Suppressor macrophage treated with lipopolysaccharide for 4 hours (primary cell): ENCODE measurements at regions not wholly inside any gene's neighbourhood (a gene's known extent, or its start where the extent isn't known, plus 50 kb on each side); places are given as distances from the start of the nearest gene placed in this dataset.
A peak's percentile ranks its signal among the peaks of the same experiment; 100 is the strongest.

ENCODE experiments used
- DNase-seq: peaks from one replicate; pipeline ENCODE4 v3.0.0-alpha.2; 2020

- DNase-seq: no peak
These were observed 684.3 kb upstream of the SORCS1 start for GRCh38 chr10:107848726-107849360.

- no peak for DNase-seq
These were observed 683.1 kb upstream of the SORCS1 start for GRCh38 chr10:107847620-107848019.

GRCh38 chr10:107834706-107835105, 670.2 kb upstream of the SORCS1 start:
- DNase-seq: no peak

DNA sequence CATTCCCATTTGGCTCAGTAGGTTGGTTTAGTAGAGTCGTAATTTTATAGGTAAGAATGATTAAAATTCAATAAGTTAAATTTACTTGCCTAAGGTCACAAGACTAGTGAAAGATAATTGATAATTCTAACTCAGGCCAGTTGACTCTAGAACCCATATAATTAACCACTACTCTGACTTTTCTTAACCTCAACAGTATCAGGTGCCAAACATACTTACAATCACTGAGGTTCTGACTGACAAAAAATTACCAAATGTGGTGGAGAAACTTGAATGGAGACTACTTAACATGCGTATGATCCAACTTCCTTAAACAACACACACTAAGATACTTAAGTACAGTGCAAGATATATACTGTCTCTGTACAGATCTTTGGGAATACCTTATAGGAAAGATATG, 667.3 kb upstream of the SORCS1 start:
- no peak for DNase-seq

DNA sequence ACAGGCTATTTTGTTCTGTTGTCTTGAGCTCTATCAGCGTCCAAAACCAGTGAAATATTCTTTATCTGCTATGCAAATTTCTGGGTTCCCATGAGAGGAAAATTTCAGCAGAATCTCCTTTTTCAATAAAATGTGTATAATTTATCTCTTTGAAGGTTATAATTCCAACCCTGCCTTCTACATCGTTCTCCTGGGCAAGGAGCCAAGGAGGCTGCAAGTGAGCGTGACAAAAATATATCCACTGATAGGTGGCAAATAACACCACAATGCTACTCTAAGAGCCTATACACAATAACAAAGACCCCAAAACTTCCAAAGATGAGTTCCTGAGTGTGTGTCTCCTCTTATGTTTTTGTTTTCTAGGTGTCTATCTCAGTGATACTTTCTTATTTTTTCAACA, 664.7 kb upstream of the SORCS1 start:
- no peak for DNase-seq

DNA sequence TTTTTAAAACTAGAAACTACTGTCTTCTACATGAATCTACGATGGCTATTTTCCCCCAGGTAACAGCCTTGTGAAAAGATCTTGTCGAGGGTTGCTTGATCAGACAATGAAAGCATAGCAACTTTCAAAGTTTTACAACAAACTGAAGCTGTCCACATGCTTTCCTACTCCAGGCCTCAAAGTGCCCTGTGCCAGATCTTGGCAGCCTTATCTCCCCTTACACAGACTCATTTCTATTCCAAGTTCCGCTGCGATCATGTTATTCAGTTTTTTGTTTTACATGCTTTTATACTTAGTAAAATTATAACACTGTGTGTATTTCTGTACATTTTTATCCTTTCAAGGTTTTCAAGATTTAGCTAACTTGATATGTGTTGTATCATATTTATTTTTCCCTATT, 661.7 kb upstream of the SORCS1 start:
- DNase-seq: no peak

DNA sequence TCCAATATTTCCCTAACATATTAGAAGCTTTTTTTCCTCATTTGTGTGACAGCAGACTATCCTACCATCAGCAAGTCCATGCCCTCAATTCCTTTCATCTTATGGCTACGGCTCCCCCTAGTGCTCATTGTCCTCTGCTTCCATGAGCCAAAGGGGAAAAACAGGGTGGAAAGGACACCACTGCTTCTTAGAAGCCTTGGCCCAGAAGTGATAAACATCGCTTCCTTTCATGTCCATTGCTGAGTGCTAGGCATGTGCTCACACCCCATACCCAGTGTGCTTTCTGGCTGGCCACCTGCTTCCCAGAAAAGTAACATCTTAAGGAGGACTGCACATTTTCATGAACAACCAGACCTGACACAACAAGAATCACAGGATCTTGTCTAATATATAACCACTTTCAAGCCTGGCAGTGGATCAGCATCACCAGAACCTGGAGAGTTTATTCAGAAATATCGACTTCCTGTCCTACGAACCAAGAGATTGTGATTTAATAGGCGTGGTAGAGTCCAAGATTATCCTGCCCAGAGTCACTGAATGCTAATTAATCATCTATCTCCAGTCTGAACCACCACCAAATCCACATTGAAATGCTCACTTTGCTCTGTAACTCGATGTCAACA, 650.5 kb upstream of the SORCS1 start:
- peak; percentile 71 for DNase-seq

DNA sequence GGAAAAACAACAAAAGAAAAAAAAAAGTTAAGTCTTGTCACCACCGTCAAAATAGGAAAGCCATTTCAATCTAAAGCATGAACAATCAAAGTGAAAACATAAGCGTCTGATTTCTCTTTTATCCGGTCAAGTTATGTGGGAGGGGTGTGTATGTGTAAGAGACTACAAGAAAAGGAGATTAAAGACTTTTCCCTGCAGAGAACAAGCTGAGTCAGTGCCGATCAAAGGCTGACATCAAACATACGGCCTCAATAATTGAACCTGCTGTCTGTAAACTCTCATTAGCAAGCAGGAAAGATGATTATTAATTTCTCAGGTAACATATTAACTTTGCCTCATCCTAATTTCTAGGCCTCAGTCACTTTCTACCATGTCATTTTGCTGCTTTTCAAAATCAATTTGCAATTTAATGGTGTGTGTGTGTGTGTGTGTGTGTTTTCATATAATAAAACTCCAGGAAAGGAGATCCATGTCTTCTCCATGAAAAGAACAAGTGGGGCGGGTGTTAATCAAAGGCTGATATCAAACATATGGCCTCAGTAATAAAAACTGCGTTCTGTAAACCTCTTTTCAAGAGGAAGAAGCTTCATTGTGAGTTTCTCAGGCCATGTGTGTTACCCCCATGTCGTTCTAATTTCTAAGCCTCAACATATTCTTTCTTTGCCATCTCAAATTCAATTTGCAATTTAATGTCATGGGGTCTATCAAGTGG, 649.1 kb upstream of the SORCS1 start:
- DNase-seq: no peak

GRCh38 chr10:107809889-107810288, 645.4 kb upstream of the SORCS1 start:
- DNase-seq: no peak

- no peak for DNase-seq
These were observed 643.3 kb upstream of the SORCS1 start for GRCh38 chr10:107807836-107808235.

DNA sequence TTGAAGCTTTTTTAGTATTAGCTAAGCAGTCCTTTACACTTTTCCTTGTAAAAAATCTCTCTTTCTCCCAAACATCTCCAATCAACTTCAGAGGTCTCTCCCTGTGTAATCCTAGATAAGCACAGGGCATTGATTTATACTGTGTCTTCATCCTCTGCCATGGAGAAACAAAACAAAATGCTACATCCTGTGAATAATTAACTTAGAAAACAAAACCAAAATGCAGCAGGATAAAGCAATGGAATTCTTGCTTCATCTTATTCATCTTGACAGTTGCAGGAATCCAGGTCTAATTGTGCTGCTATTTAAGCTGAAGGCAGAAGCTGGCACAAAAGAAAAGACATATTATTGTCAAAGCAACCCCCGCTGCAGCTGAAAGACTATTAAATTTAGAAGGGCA, 641.5 kb upstream of the SORCS1 start:
- no peak for DNase-seq

GRCh38 chr10:107803546-107803945, 639.0 kb upstream of the SORCS1 start:
- no peak for DNase-seq

GRCh38 chr10:107800061-107800460, 635.6 kb upstream of the SORCS1 start:
- DNase-seq: no peak

- no peak for DNase-seq
These were observed 625.8 kb upstream of the SORCS1 start for GRCh38 chr10:107790271-107790670.

- no peak for DNase-seq
These were observed 606.6 kb upstream of the SORCS1 start for GRCh38 chr10:107771066-107771465.

- no peak for DNase-seq
These were observed 602.7 kb upstream of the SORCS1 start for GRCh38 chr10:107767185-107767584.

DNA sequence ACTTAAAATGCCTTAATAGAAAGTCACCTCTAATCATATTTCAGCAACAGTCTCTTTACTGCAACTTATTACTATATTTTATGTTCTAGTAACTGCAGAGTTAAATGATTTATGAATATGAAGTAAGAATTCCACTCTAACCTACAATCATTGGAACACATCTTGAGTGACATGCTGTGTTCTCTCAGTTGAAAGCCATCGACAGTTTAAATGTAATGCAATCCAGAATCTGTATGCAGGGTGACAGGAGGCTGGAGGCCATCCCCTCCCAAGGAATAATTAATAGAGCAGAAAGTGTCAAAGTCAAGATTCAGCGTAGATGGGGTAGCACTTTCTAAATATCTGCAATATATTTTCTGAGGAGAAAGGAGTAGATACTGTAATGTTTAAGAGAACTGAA, 590.3 kb upstream of the SORCS1 start:
- DNase-seq: no peak

GRCh38 chr10:107749235-107749634, 584.7 kb upstream of the SORCS1 start:
- DNase-seq: no peak

- no peak for DNase-seq
These were observed 583.3 kb upstream of the SORCS1 start for GRCh38 chr10:107747851-107748250.

DNA sequence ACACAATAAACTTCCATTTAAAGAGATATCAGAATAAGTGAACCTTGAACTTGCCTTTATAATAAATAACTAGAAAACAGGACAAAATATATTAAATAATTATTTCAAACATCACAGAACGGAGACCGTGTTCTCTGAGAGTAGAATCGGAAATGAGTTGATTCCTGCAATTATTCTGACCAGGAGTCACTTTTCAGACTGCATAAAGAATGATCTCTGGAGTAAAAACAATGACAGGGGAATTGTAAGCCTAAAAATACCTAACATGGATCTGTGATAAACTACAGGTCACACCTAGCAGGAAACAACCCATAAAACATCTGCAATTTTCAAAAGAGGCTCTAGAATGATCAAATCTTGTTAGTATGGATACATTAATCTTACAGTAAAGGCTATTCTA, 577.5 kb upstream of the SORCS1 start:
- DNase-seq: no peak

GRCh38 chr10:107740962-107741690, 576.6 kb upstream of the SORCS1 start:
- DNase-seq: peak; percentile 15

- DNase-seq: no peak
These were observed 575.4 kb upstream of the SORCS1 start for GRCh38 chr10:107739951-107740350.

GRCh38 chr10:107733328-107734130, 569.0 kb upstream of the SORCS1 start:
- DNase-seq: no peak
